Fibroblast of the aortic adventitia (primary cell): ENCODE measurements at regions not wholly inside any gene's neighbourhood (a gene's known extent, or its start where the extent isn't known, plus 50 kb on each side); places are given as distances from the start of the nearest gene placed in this dataset.

Source experiments
- DNase-seq: peaks from one replicate; pipeline ENCODE4 v3.0.0-alpha.2; 2010; ENCODE audit warnings: low read depth
- H3K4me3 ChIP-seq: 2 replicates; pipeline ENCODE4 v1.5.1; 2011; ENCODE audit warnings: low read depth, mild to moderate bottlenecking, control low read depth, low read length, moderate library complexity
- CTCF ChIP-seq: IDR thresholded peaks from 2 replicates; pipeline ENCODE4 v1.5.1; 2011; ENCODE audit warnings: mild to moderate bottlenecking, low read length, control low read depth, inconsistent platforms; ENCODE audit not compliant: insufficient read depth

GRCh38 chrX:74090049-74090448, 213.9 kb upstream of the ZCCHC13 start:
- TF ChIP-seq CTCF, result no peak
- DNase-seq, result no peak
- no peak overlapping the region for H3K4me3 ChIP-seq

GRCh38 chrX:74085642-74086236, 218.2 kb upstream of the ZCCHC13 start:
- no peak for DNase-seq
- H3K4me3 ChIP-seq, result no peak overlapping the region
- no peak for TF ChIP-seq CTCF

GRCh38 chrX:74080165-74080564, 223.8 kb upstream of the ZCCHC13 start:
- H3K4me3 ChIP-seq, result no peak overlapping the region
- DNase-seq, result no peak
- TF ChIP-seq CTCF, result no peak

- no peak for TF ChIP-seq CTCF
- no peak for DNase-seq
- no peak overlapping the region for H3K4me3 ChIP-seq
These were observed 213.4 kb upstream of the XIST start for GRCh38 chrX:74065831-74066390.

- no peak for DNase-seq
- H3K4me3 ChIP-seq, result no peak overlapping the region
- TF ChIP-seq CTCF, result no peak
These were observed 211.1 kb upstream of the XIST start for GRCh38 chrX:74063426-74064155.

- no peak for DNase-seq
- TF ChIP-seq CTCF, result no peak
- no peak overlapping the region for H3K4me3 ChIP-seq
These were observed 209.4 kb upstream of the XIST start for GRCh38 chrX:74061879-74062278.
